BE2C (cell line): ENCODE measurements at regions not wholly inside any gene's neighbourhood (a gene's known extent, or its start where the extent isn't known, plus 50 kb on each side); places are given as distances from the start of the nearest gene placed in this dataset.
"Not testable (repeated sequence)": the region's sequence is repeated elsewhere in the genome, so short reads cannot be mapped to it uniquely, and the experiment has no call there.

ENCODE experiments used
- DNase-seq: peaks from one replicate; pipeline ENCODE4 v3.0.0-alpha.2; 2020
- H3K27me3 ChIP-seq: fragments of 250-450 bp; sonication (Bioruptor Pico); 2 replicates; pipeline ENCODE4 v1.5.1; 2020; ENCODE audit warnings: mild to moderate bottlenecking
- H3K36me3 ChIP-seq: fragments of 250-450 bp; sonication (Bioruptor Pico); 2 replicates; pipeline ENCODE4 v1.5.1; 2020; ENCODE audit warnings: mild to moderate bottlenecking
- H3K4me1 ChIP-seq: fragments of 250-450 bp; sonication (Bioruptor Pico); 2 replicates; pipeline ENCODE4 v1.5.1; 2020
- H3K4me3 ChIP-seq: 2 replicates; pipeline ENCODE4 v1.5.1; 2011; ENCODE audit warnings: low read depth, low read length
- H3K9me3 ChIP-seq: fragments of 250-450 bp; sonication (Bioruptor Pico); 2 replicates; pipeline ENCODE4 v1.5.1; 2020
- TF ChIP-seq, protein P1 (sequence below): IDR thresholded peaks from 2 replicates; pipeline ENCODE4 v1.5.1; 2012; ENCODE audit warnings: mild to moderate bottlenecking, low read depth, low read length

DNA sequence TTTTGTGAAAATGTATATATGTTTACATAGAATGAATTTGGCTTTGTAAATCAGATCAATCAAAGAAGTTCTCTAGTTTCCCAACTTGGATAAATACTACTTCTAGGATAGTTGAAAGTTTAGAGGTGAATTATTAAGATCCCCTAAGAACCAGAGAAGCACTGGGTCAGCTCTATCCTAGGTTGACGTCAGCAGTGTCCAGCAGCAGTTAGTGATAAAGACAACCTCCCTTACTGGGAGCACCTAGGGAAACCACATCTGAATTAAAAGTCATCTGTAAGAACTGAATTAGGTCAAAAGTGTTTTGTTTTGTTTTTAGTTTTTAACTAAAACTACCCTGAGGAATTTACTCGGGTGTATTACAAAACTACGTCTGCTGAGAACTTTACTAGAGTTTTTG, 178.0 kb downstream of the POLR1F start:
- Histone ChIP-seq H3K4me3 (no peak overlapping the region), H3K27me3 (no peaks in the 10 kb centered on the region), H3K9me3 (0 out of 2 replicates have a peak, but pooled peaks cover 3% of the 10 kb centered on the region), H3K4me1 (no peaks in the 10 kb centered on the region), H3K36me3 (no peaks in the 10 kb centered on the region)
- no peak for DNase-seq
- TF ChIP-seq, protein P1, sequence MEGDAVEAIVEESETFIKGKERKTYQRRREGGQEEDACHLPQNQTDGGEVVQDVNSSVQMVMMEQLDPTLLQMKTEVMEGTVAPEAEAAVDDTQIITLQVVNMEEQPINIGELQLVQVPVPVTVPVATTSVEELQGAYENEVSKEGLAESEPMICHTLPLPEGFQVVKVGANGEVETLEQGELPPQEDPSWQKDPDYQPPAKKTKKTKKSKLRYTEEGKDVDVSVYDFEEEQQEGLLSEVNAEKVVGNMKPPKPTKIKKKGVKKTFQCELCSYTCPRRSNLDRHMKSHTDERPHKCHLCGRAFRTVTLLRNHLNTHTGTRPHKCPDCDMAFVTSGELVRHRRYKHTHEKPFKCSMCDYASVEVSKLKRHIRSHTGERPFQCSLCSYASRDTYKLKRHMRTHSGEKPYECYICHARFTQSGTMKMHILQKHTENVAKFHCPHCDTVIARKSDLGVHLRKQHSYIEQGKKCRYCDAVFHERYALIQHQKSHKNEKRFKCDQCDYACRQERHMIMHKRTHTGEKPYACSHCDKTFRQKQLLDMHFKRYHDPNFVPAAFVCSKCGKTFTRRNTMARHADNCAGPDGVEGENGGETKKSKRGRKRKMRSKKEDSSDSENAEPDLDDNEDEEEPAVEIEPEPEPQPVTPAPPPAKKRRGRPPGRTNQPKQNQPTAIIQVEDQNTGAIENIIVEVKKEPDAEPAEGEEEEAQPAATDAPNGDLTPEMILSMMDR = no peak

DNA sequence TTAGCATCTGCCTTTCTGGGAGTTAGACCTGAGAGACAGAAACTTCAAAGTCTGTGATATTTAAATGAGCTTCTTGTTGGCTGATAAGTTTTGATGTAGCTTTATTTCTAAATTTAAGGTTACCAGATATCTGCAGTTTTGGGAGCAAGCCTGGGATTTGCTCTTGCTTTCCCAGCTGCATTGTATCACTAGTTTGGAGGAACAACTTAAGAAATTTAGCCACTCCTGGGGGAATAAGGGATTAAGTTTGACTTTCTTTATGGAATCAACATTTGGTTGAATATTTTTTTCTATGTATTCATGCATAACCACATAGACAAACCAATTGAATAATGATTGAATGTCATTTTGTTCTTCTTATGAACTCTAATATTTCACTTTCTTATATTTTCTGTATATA, 178.6 kb downstream of the POLR1F start:
- DNase-seq = no peak
- Histone ChIP-seq H3K4me1 (no peaks in the 10 kb centered on the region), H3K27me3 (no peaks in the 10 kb centered on the region), H3K9me3 (0 out of 2 replicates have a peak, but pooled peaks cover 3% of the 10 kb centered on the region), H3K4me3 (no peak overlapping the region), H3K36me3 (no peaks in the 10 kb centered on the region)
- TF ChIP-seq, protein P1 = no peak

DNA sequence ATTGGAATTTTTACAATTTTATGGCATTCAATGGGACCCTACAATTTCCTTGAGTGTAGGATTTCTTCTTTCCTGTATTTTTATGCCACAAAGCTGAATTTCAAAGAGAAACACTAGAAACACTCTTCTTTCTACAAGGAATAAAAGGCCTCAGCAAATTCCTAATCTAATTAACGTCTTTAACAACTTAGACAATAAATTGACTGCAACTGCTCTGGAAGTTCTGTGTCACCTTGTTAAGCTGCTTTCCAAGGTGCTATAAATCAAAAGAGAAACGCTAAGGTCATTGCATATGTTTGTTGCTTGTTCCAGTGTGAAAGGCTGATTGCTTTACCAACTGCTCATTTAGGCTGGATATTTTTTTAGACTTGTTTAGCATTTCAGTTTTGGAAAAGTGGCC, 182.2 kb downstream of the POLR1F start:
- H3K27me3 ChIP-seq = no peaks in the 10 kb centered on the region
- H3K9me3 ChIP-seq = no peaks in the 10 kb centered on the region
- TF ChIP-seq, protein P1 = no peak
- no peak for DNase-seq
- H3K4me1 ChIP-seq = no peaks in the 10 kb centered on the region
- no peak overlapping the region for H3K4me3 ChIP-seq
- no peaks in the 10 kb centered on the region for H3K36me3 ChIP-seq

DNA sequence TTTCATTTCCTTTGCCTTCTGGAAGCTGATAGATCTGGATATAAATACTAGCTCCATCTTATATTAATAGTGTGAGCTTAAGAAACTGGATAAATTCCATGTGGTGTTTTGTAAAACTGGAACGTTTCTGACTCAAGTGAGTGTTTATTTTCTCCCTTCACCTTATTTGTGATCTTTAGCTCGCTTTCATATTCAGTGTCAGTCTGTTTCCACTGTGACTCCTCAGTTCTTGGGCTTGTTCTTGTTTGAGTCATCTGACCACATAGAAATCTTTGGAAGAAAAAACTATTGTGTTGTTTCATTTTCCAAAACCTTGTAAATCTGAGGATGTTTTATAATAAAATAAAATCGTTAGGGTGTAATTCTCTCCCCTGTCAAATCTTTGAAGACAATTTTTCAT, 186.4 kb downstream of the POLR1F start:
- Histone ChIP-seq H3K4me3 (no peak overlapping the region), H3K9me3 (no peaks in the 10 kb centered on the region), H3K36me3 (no peaks in the 10 kb centered on the region), H3K27me3 (no peaks in the 10 kb centered on the region), H3K4me1 (no peaks in the 10 kb centered on the region)
- DNase-seq = no peak
- TF ChIP-seq, protein P1 = no peak

DNA sequence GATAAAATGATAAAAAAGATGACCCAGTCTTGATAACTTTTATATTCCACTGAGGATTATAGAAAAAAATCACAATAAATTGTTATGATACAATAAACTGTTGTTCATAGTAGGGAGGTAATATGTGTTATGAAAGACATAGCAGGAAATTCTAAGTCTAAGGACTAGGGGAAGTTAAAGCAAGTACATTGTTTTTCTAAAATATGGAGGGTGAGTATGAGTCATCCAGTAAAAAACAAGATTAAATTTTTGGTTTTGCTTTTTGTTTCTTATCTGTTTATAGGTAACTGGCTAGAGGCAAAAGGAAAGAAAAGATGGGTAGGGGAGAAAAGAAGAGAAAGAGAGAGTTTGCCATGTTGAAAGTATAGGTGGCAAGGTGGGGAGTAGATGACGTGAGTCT, 188.4 kb downstream of the POLR1F start:
- H3K9me3 ChIP-seq = no peaks in the 10 kb centered on the region
- no peaks in the 10 kb centered on the region for H3K4me1 ChIP-seq
- TF ChIP-seq, protein P1 = no peak
- H3K4me3 ChIP-seq = no peak overlapping the region
- DNase-seq = no peak
- H3K36me3 ChIP-seq = no peaks in the 10 kb centered on the region
- no peaks in the 10 kb centered on the region for H3K27me3 ChIP-seq

DNA sequence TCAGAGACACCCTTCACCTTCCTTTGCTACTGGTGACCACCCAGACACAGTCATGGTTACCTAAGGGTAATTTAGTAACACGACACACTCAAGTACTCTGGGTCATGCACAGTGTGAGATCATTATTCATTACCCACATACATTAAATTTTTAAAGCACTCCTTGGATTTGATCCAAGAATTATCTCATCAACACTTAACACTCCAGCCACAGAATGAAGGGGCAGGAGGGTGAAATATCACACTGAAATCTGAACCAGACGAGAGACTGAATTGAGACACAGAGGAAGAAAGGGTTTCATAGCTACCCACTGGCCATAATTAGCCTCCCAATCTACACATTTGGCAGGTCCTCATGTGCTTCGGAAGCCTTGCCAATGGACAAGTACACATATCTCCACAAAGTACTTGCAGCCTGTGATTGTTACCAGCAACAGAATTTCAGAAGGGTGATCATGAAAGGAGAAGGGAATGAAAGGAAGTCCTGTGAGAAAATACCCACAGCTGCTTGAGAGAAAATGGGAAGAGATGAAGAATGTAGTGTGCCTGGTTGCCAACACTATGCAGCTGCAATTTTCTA, 189.3 kb downstream of the POLR1F start:
- H3K4me3 ChIP-seq = no peak overlapping the region
- H3K9me3 ChIP-seq = no peaks in the 10 kb centered on the region
- no peaks in the 10 kb centered on the region for H3K4me1 ChIP-seq
- no peak for DNase-seq
- H3K36me3 ChIP-seq = no peaks in the 10 kb centered on the region
- TF ChIP-seq, protein P1 = no peak
- no peaks in the 10 kb centered on the region for H3K27me3 ChIP-seq

DNA sequence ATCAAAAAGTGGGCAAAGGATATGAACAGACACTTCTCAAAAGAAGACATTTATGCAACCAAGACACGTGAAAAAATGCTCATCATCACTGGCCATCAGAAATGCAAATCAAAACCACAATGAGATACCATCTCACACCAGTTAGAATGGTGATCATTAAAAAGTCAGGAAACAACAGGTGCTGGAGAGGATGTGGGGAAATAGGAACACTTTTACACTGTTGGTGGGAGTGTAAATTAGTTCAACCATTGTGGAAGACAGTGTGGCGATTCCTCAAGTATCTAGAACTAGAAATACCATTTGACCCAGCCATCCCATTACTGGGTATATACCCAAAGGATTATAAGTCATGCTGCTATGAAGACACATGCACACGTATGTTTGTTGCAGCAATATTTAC, 191.3 kb downstream of the POLR1F start:
- not testable (repeated sequence) for H3K4me3 ChIP-seq, H3K9me3 ChIP-seq, DNase-seq, H3K36me3 ChIP-seq, H3K27me3 ChIP-seq, H3K4me1 ChIP-seq
